Kidney epithelial cell (primary cell): ENCODE measurements at regions not wholly inside any gene's neighbourhood (a gene's known extent, or its start where the extent isn't known, plus 50 kb on each side); places are given as distances from the start of the nearest gene placed in this dataset.

Experiments
- DNase-seq: peaks from one replicate; pipeline ENCODE4 v3.0.0-alpha.2; 2010; ENCODE audit warnings: low read depth
- H3K27me3 ChIP-seq: 2 replicates; pipeline ENCODE4 v1.6.0; 2011; ENCODE audit warnings: low read length; ENCODE audit not compliant: control insufficient read depth, insufficient read depth
- H3K36me3 ChIP-seq: 2 replicates; pipeline ENCODE4 v1.5.1; 2011; ENCODE audit warnings: low read length; ENCODE audit not compliant: control insufficient read depth, insufficient read depth
- H3K4me3 ChIP-seq: 2 replicates; pipeline ENCODE4 v1.5.1; 2011; ENCODE audit warnings: low read depth, mild to moderate bottlenecking, control low read depth, low read length
- TF ChIP-seq, protein P1 (sequence below): IDR thresholded peaks from 2 replicates; pipeline ENCODE4 v1.5.1; 2011; ENCODE audit warnings: mild to moderate bottlenecking, moderate library complexity, low read length, control low read depth, inconsistent platforms; ENCODE audit not compliant: insufficient read depth, poor library complexity, severe bottlenecking

DNA sequence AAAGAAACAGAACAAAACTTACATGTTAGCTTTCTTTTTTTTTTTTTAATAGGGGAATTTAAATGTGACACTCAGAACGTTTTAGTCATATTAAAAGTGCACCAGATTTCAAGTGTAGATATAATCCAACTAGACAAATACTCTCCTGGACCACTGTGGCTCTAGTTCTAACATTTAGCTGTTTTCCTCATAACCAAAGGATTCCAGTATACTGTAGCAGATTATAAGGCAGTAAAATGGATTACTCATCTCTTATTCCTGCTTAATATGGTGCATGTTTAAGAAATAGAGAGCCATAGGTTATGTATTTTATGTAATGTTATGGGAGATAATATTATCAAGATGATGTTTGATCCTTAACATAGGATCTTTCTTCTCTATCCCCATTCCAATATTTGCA lies 1339.5 kb upstream of the AGA start:
- TF ChIP-seq, protein P1, sequence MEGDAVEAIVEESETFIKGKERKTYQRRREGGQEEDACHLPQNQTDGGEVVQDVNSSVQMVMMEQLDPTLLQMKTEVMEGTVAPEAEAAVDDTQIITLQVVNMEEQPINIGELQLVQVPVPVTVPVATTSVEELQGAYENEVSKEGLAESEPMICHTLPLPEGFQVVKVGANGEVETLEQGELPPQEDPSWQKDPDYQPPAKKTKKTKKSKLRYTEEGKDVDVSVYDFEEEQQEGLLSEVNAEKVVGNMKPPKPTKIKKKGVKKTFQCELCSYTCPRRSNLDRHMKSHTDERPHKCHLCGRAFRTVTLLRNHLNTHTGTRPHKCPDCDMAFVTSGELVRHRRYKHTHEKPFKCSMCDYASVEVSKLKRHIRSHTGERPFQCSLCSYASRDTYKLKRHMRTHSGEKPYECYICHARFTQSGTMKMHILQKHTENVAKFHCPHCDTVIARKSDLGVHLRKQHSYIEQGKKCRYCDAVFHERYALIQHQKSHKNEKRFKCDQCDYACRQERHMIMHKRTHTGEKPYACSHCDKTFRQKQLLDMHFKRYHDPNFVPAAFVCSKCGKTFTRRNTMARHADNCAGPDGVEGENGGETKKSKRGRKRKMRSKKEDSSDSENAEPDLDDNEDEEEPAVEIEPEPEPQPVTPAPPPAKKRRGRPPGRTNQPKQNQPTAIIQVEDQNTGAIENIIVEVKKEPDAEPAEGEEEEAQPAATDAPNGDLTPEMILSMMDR: no peak
- Histone ChIP-seq H3K27me3 (no peaks in the 10 kb centered on the region), H3K4me3 (no peak overlapping the region), H3K36me3 (no peaks in the 10 kb centered on the region)
- DNase-seq: no peak

DNA sequence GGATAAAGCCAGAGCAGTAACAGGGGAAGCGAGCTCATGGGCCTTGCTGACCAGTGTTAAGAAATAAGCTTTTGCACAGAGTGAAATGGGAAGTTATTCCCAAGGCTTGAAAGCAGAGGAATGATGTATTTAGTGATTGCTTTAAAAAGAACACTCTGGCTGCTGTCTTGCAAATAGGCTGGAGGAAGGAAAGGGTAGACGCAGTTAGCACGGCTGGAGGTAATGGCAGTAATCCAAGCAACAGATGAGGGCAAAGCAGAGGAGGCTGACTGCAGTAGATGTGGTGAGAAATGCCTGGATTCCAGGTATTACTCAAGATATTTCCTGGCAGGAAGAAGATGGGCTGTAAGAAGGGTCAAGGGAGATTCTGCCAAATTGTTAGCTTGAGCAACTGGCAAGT lies 1342.3 kb upstream of the AGA start:
- H3K27me3 ChIP-seq: no peaks in the 10 kb centered on the region
- TF ChIP-seq, protein P1: no peak
- DNase-seq: no peak
- H3K36me3 ChIP-seq: no peaks in the 10 kb centered on the region
- H3K4me3 ChIP-seq: no peak overlapping the region

DNA sequence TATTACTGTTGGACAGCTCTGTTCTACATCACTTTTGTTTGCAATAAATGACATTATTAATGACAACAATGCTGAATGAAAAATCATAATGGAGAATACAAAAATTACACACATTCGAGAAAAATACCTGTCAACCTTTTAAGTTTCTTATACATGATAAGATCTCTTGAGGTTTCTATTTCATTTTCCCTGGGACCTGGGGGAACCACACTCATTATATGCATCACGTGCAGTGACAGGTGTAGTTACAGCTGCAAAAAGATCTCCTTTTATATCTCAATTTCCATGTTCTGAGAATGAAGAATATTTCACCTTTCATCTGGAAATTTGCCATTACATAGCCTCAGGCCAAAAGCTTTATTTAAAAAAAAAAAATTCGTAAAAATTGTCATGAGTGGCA lies 1347.0 kb upstream of the AGA start:
- TF ChIP-seq, protein P1: no peak
- Histone ChIP-seq H3K36me3 (no peaks in the 10 kb centered on the region), H3K27me3 (no peaks in the 10 kb centered on the region), H3K4me3 (no peak overlapping the region)
- no peak for DNase-seq

DNA sequence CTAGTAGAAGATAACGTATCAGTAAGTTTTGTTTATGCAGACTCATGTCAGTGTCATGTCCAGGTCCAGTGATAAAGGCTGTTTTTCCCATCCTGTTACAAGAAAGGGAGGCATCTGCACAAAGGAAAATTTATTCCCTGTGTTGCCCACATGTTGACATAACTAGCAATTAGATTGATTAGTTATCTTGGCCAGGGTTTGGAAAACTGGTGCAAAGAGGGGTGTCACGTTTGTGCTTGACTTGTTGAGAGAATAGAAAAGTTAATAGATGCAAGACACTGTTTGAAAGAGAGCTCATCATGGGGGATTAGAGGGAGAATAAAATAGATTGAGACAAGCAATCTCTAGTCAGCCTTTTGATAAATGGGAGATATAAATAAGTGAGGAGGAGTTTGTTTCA lies 1357.0 kb upstream of the AGA start:
- Histone ChIP-seq H3K4me3 (no peak overlapping the region), H3K27me3 (no peaks in the 10 kb centered on the region), H3K36me3 (no peaks in the 10 kb centered on the region)
- TF ChIP-seq, protein P1: no peak
- DNase-seq: no peak

DNA sequence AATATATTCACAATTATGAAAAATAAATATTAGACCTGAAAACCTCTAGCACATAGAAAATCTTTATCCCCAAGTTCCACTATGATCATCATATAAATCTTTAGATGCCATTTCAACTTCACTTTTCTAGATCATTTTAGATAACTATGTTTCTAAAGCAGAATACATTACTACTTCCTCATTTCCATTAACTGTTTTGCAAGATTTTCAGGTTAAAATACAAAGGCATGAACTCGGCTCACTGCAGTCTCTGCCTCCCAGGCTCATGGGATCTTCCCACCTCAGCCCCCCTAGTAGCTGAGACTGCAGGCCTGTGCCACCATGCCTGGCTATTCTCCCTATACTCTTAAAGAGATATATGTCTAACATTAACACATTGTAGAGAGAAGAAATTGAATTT lies 1365.9 kb upstream of the AGA start:
- Histone ChIP-seq H3K27me3 (no peaks in the 10 kb centered on the region), H3K36me3 (no peaks in the 10 kb centered on the region), H3K4me3 (no peak overlapping the region)
- TF ChIP-seq, protein P1: no peak
- no peak for DNase-seq

DNA sequence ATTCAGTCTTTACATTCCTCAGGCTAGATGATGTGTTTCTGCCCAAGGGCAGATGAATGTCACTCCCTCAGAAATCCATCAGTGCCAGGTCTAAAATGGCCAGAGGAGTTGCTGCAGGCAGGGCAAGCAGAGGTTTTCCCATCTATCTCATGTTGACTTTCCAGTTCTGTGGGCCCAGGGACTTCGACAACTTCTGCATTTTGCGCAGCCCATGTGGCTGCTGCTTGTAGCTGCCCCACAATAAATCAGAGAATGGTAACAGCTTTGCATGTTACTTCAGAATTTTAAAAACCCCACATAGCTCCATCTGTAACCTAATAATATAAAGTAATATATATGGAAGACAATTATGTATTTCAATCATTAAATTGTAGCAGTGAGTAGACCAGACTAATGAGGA lies 1367.7 kb upstream of the AGA start:
- H3K27me3 ChIP-seq: no peaks in the 10 kb centered on the region
- H3K4me3 ChIP-seq: no peak overlapping the region
- TF ChIP-seq, protein P1: no peak
- DNase-seq: no peak
- no peaks in the 10 kb centered on the region for H3K36me3 ChIP-seq
